GM12865 (cell line): ENCODE measurements at regions not wholly inside any gene's neighbourhood (a gene's known extent, or its start where the extent isn't known, plus 50 kb on each side); places are given as distances from the start of the nearest gene placed in this dataset.

Source experiments
- DNase-seq: peaks from one replicate; pipeline ENCODE4 v3.0.0; 2010; ENCODE audit warnings: low read depth
- H3K4me3 ChIP-seq: 2 replicates; pipeline ENCODE4 v1.5.1; 2011; ENCODE audit warnings: mild to moderate bottlenecking, low read depth, low read length, control low read depth
- TF ChIP-seq, protein P1 (sequence below): IDR thresholded peaks from 2 replicates; pipeline ENCODE4 v1.5.1; 2011; ENCODE audit warnings: low read length, control low read depth, low read depth, inconsistent platforms; ENCODE audit not compliant: insufficient read depth; ENCODE audit errors: missing control alignments

GRCh38 chr1:208931936-208932335 is 651.6 kb upstream of the CAMK1G start:
- H3K4me3 ChIP-seq, result no peak overlapping the region
- DNase-seq, result no peak
- TF ChIP-seq, protein P1, sequence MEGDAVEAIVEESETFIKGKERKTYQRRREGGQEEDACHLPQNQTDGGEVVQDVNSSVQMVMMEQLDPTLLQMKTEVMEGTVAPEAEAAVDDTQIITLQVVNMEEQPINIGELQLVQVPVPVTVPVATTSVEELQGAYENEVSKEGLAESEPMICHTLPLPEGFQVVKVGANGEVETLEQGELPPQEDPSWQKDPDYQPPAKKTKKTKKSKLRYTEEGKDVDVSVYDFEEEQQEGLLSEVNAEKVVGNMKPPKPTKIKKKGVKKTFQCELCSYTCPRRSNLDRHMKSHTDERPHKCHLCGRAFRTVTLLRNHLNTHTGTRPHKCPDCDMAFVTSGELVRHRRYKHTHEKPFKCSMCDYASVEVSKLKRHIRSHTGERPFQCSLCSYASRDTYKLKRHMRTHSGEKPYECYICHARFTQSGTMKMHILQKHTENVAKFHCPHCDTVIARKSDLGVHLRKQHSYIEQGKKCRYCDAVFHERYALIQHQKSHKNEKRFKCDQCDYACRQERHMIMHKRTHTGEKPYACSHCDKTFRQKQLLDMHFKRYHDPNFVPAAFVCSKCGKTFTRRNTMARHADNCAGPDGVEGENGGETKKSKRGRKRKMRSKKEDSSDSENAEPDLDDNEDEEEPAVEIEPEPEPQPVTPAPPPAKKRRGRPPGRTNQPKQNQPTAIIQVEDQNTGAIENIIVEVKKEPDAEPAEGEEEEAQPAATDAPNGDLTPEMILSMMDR, result no peak

DNA sequence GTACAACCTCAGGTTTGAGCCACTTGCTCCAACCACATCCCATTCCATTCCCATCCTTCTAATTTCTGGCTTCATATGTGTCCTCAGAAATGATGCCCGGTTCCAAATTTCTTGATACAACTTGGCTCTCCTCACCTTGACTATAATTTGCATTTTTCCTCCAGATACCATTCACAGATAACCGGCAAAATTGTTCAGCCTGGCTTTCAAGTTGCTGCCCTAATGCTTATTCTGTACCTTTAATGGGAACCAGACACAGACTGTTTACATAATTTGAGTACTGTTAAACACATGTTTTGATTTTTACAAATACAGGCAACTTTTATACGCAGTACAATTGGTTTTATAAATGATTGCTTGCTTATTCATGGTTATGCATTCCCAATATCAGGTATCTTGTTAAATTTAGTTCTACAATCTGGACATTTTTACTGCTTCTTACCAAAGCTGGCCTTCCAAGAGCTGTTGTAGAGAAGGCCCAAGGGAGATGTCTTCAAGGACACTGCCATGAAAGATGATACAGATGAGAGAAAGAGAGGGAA is 649.5 kb upstream of the CAMK1G start:
- H3K4me3 ChIP-seq, result no peak overlapping the region
- TF ChIP-seq, protein P1, result no peak
- DNase-seq, result no peak

- no peak overlapping the region for H3K4me3 ChIP-seq
- no peak for DNase-seq
- TF ChIP-seq, protein P1, result no peak
These were observed 648.6 kb upstream of the CAMK1G start for GRCh38 chr1:208934933-208935332.

DNA sequence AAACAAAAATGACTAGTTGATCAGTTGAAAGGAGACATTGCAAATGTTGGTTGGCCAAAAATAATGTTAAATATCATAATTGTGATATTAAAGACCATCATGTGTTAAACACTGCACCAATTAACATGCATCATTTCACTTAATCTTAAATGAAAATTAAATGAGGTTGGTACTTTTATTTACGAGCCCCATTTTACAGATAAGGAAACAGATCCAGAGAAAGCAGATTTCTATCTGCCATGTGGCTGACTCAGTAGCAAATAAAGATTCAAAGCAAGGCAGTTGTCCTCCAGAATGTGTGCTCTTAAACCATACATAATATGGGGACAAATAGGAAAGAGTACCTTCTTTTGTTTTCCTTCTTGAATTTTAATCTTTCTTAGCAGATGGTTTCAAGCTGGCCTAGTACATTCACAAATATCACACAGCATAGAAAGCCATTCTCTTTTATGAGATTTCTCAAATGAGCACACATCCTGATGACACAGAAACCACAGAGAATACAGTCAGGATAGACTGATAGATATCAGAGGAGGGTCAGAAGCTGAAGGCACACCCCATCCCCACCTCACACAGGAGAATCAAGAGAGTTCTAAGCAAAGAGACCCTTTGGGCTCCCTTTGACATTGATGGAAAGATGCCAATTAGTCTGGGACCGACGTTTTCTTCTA is 647.9 kb upstream of the CAMK1G start:
- no peak overlapping the region for H3K4me3 ChIP-seq
- no peak for DNase-seq
- TF ChIP-seq, protein P1, result no peak

GRCh38 chr1:208939537-208940085 is 643.9 kb upstream of the CAMK1G start:
- TF ChIP-seq, protein P1, result no peak
- H3K4me3 ChIP-seq, result no peak overlapping the region
- no peak for DNase-seq

DNA sequence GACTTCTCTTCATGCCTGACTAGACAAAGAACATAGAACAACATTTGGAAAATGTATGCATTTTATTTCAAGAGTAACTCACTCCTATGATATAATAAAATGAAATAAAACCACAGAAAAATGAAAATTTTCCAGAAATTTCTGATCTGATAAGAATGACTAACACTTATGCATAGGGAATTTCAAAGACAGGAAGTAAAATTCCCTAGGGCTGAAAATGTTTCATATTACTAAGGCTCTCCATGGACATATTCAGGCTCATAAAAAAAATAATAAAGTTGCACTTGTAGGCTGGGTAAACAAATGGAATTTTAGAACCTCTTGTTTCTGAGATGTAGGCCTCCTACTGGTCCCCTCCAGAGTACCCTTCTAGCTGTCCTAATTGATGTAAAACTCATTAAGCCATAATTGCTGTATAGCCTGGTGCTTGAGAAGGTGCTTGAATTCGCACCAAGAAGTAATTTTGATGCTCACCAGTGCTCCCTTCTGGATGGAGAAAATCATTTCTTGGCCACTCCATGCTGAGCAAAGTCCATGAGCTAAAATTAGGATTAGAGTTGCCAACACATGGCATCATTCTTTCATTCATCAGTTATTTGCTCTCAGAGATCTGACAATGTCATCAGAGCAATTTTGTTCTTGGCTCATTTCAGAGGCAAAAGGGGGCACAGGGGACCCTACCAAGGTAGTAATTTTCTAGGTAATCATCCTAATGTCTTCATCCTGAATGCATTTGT is 641.0 kb upstream of the CAMK1G start:
- DNase-seq, result no peak

More for the DNA sequence above, 641.0 kb upstream of the CAMK1G start:
- H3K4me3 ChIP-seq, result no peak overlapping the region
- TF ChIP-seq, protein P1, result no peak
